Activated CD4-positive, CD25-positive, alpha-beta regulatory T cell (primary cell): ENCODE measurements at regions not wholly inside any gene's neighbourhood (a gene's known extent, or its start where the extent isn't known, plus 50 kb on each side); places are given as distances from the start of the nearest gene placed in this dataset.
"Not testable (repeated sequence)": the region's sequence is repeated elsewhere in the genome, so short reads cannot be mapped to it uniquely, and the experiment has no call there.

ENCODE experiments used
- DNase-seq, 4 experiments: peaks; one replicate each; lab custom pipeline; 2025; lab: John Stamatoyannopoulos, UW

DNA sequence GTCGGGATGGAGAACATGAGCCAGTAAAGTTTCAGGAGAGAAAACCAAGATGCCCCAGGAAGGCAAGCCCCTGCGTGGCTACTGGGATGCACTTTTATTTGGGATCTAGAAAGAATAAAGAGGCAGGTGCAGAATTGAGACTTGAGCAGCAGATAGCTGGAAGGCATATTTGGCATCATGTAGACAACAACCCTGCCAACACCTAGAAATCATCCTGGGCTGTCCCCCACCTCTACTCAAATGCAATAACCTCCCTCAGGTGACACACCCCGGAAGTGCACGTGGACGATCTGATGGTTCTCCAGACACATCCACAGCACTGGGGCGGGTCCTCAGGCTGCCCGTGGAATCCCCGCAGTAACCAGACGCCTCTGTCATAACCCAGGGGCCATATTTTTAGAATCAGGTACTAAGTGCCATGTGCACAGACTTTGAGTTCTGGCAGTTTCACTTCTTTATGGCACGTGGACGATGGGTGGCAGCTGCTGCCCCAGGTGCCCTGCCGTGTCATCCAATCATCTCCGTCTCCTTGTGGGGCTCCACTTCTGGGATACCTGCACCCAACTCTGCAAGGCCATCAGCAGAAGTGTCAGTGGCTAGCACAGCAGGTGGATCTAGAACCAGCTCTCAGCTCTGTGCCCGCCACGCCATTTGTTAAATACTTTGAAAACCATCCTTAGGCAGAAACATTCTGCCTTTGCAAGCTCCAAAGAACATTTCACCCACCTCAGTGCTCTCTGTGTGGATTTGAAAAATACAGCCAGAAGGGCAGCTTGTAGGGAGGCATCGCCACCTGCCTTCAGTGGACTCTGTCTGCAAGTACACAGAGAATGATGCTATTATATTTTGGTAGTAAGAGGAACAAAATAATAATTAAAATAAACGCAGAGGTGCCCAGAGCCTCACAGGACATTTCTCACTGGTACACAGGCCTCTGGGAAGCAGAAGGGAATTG is 771.7 kb upstream of the TMEM132C start:
- DNase-seq, result no peak

DNA sequence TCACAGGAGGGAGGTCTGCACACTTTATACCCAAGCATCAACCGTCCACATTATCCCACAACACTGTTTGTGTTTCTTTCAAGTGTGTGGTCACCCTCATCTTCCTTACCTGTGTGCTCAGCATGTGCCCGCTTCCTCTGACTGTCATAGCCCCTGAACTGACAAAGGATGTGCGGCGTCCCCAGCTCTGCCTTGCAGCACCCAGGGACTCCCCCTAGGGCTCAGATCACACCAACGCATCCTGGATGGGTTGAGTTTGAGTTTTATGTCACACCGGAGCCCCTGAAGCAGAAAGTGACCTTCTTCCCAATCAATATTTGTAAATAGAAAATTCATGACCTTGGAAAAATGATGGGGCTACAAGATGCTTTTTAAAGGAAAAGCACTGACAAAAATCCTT is 770.7 kb upstream of the TMEM132C start:
- no peak for DNase-seq

DNA sequence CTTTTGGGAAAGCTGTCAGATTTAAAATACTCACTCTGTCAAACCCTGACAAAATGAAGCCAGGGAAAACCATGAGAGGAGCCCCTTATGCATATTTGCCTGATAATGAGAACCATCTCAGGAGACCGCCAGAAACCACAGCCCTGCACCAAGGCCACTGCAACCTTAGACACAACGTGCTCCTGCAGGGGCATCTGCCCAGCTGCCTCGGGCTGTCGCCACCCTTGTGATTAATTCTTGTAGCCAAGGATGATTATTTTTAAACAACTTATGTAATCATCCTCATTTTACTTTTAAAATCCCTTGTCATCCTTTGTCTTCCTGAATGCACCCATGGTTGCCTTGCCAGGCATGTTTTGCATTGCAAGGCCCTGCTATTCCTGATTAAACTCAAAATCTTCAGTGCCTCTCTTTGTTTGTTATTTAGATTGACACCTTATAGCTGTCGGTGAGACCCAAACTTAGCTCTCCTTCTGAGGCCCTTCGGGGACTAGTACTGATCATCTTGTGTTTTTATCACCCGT is 766.4 kb upstream of the TMEM132C start:
- no peak for DNase-seq

DNA sequence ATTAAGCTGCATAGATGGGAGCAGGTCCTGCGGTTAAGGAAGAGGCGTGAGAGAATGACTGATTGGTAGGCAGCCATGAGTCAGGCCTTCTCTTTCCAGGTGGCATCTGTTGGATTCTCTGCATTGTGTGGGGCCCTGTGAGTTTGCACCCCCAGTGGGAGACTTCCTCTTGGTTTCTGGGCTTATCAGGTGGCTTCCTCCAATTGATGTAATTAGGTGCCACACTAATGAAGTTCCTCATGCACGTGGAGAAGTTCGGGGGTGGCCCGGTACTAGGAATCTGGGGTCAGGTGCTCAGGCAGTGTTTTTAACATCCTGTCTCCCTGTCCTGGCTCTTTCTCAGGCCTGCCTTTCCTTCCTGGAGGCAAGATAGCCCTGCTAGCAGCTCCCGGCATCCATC is 765.1 kb upstream of the TMEM132C start:
- no peak for DNase-seq

DNA sequence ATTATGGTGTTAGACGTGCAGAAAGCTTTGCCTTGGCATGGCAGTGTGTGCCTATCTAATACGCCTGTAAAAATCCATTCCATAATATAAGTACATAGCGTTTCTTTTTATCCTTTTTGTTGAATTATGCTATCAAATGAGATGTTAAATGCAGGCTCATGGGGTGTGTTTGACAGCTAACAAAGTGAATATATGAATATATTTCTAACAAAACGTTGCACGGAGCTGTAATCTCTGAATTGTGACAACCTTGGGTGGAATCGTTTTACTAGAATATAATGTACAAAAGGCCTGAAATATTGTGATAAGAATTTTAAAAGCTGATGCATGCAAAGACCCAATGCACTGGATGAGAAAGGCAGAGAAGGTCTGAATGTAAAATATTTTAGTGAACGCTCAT is 763.7 kb upstream of the TMEM132C start:
- DNase-seq, result no peak

DNA sequence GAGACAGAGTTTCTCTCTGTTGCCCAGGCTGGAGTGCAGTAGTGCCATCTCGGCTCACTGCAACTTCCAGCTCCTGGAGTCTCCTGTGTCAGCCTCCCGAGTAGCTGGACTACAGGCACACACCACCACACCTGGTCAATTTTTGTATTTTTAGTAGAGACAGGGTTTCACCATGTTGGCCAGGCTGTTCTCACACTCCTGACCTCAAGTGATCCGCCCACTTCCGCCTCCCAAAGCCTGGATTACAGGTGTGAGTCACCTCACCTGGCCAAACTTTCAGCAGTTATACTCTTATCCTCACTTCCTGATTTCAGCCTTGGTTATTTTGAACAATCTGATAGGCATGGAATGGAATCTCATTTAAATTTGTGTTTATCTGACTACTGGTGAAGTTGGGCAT is 763.0 kb upstream of the TMEM132C start:
- DNase-seq, result not testable (repeated sequence)

DNA sequence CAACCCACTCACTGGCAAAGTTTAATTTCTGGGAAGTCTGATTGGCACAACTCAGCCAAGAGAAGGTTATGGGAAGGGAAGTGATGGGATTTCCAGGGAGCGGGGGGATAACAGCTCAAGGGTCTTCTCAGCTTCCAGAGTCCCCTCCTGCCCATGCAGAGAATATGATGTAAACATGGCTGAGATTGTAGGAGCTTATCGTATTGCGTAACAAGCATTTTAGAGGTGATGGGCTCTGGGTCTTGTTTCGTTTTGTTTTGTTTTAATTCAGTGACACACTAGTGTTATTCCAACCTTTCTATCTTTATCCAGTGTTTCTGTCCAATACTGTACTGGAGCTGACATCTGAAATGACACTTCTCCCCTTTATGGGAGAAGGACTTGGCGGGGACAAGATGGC is 762.1 kb upstream of the TMEM132C start:
- DNase-seq, result no peak

DNA sequence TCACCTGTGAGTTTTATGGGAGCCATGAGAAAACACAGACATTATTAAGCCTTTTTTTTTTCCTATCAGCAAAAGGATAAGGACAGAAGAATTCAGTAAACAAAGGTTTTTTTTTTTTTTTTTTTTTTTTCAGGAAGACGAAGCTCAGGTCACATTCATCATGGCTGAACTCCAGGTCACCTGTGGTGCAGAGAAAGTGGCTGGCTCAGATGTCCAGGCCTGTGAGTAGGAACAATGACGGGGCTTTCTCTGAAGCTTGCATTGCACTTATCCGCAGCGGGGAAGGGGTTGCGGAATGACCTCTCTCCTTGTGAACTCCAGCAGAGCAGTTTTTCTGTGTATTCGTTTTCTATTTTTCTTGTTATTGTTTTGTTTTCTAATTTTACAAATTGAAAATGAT is 759.6 kb upstream of the TMEM132C start:
- DNase-seq, result no peak

DNA sequence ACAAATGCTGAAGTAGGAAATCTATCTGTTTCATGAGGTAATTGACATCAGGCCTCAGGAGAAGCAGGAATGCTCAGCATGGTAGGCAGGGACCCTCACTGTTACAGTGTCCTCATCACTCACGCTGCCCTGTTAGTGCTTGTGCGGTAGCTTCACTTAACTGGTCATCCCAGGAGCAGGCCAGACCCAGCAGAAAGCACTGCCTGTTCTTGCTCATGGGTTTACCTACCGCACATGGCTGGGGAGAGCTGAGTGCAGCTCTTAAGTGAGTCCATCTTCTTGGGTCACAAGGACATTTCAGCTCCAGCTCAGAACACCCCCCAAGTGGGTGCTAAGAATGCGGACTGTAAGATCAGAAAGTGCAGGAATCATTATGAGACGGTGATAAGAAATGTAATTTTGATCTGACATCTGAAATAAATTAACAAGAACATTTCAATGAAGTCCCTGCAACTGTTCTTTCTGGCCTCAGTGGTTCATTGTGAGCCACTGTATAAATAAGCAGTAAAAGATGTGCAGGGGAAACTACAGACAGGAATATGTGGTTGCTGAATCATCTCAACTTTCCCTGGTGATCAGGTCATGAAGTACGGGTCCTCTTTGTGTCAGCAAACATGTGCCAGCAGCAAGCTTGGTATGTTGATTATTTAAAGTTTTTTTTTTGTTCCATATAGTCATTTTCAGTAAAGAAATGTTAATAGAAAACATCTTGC is 757.7 kb upstream of the TMEM132C start:
- no peak for DNase-seq

DNA sequence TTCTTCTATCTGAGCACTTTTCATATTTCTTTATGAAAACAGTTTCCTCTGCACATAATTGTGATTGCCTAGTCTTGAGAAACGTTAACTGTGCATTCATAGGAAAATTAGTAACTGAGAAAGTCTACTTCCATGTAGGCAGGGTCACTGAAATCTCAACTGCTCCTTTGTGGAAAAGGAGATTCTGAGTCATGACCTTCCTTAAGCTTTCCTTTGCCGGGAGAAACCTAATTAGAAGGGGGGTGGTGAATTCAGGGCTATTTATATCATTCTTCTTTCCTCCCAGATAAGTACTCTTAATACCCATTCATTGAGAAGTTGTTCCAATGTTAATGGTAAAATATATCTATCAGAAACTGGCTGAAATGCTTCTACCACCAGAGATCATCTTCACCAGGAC is 751.0 kb upstream of the TMEM132C start:
- no peak for DNase-seq

DNA sequence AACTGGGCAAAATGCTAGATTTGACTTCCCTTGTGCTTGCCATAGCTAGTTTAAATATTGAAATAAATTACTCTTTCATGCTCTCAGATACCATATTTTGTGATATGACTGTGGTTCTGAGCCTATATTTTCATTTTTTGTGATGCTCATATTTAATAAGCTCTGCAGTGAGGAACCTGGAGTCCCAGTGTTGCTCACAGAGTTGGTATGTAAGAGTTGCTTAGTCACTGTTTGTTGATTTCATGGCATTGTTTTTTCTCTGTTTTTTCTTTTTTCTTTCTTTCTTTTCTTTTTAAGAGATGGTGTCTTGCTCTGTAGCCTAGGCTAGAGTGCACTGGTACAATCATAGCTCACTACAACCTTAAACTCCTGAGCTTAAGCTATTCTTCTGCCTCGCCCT is 750.5 kb upstream of the TMEM132C start:
- DNase-seq, result no peak

DNA sequence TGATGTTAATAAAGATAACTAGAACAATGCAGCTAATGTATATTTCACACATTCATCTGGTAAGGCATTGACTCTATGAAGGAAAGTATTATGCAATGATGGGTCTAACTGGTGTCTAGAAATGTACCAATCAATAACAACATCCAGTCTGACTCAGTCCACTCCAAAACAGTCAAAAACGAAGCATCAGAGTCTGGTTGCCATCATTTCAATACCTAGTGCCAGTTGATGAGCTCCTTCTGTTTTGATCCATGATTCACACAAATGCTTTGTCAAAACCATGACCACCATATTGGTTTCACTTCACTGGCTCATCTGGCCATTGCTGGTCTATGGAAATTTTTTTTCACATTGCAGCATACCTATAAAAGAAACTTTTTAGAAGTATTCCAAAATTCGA is 747.2 kb upstream of the TMEM132C start:
- no peak for DNase-seq

DNA sequence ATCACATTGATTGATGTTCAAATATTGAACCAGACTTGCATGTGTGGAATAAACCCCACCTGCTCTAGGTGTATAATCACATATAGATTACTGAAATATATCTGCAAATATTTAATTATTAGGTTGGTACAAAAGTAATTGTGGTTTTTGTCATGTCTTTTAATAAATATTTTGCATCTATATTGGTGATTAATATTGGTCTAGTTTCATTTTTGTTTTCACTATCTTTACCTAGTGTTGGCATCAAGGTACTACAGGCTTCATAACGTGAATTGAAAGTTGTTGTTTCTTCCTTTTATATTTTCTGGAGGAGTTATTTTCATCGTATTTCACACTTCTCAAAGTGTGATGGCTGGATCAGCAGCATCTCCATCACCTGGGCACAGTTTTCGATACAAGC is 740.0 kb upstream of the TMEM132C start:
- DNase-seq, result no peak

DNA sequence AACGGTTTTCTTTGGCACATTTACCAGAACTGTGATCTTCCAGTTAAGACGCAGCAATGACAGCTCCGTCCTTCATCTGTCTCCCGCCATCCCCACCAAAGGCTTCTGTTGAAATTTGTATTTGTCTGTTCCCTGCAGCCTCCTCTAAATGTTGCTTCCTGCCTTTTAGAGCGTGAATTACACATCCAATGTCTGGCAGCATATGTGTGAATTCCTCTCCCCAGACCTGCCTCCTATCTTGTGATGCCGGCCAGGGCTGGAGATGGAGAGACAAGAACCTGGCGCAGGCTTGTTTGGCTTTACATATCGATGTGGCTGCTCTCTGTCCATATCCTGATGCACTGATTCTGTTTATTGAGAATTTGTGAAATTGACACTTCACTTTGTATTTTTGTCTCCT is 738.4 kb upstream of the TMEM132C start:
- DNase-seq, result no peak

DNA sequence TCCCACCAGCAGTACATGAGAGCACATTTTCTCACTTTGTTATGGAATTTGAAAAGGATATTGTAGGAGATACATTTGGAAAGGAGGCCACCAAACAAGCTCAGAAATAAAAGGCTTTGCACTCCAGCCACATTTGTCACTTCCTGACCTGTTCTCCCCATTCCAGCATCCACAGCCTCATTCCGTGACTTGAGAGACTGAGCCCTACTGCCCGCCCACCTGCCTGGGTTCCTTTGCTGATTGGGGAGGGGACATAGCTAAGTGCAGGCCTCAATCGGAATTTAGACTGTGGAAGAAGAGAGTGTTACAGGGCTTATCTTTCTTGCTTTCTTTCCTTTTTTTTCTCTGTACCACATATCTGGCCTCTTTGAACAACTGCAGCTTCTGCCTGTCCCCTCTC is 735.4 kb upstream of the TMEM132C start:
- no peak for DNase-seq

DNA sequence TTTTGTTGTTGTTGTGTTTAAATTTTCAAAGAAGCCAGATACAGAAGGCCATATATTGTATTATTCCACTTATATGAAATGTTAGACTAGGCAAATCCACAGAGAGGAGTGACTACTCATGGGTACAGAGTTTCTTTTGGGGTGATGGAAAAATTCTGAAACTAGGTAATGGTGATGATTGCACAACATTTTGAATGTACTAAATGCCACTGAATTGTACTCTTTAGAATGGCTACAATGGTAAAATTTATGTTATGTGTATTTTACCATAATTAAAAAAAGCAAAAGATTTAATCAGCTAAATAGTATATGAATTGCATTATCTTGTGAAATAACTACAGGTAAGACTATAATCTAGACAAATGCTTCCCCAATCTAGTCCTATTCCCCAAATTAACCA is 733.6 kb upstream of the TMEM132C start:
- DNase-seq, result no peak

DNA sequence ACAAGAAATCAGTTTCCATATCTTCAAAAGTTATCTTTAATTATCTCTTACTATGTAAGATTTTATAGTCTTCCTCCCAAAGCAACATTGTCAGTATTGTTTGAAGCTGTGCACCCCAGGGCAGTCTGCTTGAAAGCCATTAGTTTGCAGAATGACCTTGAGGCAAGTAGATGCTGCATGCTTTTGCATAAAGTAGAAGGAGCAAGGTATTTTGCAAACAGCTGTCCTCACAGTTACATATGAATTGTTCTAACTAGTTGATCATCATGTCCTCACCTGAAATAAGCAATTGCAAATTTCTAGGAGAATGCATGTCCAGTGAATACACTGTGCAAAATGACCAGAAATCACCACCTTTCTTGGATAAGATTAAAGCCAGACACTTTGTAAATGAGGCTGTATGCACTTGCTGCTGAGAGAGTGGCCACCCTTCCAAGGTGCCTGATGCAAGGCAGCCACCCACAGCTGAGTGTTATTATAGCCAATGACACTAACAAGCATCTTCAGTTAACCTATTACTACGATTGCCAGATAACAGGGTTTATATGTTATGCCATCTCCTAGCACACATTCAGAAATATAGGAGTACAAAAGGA is 730.0 kb upstream of the TMEM132C start:
- no peak for DNase-seq

DNA sequence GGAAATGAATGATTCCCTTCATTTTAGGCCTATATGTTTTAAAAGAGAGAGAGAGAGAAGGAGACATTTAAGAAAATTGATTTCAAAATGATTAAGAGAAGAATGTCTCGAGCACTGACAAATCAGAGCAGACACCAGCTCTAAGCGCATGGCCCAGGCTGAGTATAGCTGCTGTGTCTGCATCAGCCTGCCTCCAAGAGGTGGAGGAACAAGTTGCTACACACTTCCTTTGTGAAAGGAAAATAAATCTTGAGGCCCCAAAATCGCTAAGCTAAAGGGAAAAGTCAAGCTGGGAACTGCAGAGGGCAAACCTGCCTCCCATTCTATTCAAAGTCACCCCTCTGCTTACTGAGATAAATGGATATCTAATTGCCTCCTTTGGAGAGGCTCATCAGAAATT is 728.7 kb upstream of the TMEM132C start:
- no peak for DNase-seq

DNA sequence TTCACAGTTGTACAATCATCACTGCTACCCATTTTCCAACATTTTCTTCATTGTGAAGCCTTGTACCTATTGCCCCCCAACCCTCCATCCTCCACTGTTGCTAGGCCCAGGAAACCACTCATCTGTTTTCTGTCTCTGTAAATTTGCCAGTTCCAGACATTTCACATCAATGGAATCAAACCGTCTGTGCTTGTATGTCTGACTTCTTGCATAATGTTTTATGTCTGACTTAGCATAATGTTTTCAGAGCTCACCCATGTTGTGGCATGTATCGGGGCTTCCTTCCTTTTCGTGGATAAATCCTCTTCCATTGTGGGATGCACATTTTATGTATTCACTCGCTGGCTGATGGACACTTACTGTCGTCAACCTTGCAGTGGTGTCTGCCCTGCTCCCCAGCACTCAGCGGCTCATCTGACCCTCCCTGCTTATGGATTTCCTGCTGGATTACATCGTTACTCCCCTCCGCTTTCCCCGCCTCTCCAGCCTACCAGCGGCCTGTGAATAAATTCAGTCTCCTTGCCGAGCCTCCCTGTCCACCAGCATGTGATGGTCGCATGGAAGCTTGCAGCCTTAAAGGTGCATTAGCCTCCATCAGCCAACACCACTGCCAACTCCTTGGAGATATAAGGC is 727.6 kb upstream of the TMEM132C start:
- no peak for DNase-seq

DNA sequence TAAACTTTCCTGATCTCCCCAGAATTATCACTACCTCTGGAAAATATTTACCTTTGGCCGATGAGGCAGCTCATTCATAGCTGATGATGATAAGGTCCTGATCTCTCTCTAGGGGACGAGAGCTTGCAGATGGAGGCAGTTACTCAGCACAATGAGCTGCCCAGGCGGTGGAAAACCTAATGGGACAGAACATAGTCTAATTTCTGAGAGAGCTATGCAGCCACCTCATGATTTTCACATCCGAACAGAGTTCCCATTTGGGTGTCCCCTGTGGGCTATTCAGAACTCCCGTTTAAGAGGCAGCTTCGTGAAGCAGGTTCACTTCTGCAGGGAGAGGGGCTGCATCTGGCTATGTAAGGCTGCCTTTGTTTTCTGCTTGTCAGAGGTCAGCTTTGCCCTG is 724.6 kb upstream of the TMEM132C start:
- no peak for DNase-seq

DNA sequence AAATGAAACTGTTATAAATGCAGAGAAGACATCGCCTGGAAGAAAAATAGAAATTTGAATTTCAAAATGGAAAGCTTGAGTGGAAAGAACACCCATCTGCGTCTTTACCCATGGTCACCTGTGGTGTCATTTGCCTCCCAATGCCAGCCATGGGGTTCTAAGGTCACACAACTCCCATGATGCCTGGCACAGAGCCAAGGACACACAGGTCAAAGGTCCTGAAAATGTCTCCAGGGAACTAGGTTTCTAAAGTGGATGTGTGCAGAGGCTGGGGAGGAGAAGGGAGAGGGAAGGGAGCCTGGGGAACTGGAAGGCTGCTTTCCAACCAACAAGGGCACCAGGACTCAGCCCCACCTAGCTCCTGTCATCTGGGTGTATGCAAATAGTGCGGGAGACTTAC is 724.0 kb upstream of the TMEM132C start:
- no peak for DNase-seq
